Adrenal gland (tissue), 5 donors: ENCODE measurements at regions not wholly inside any gene's neighbourhood (a gene's known extent, or its start where the extent isn't known, plus 50 kb on each side); places are given as distances from the start of the nearest gene placed in this dataset.

Experiments
- CTCF ChIP-seq, 6 experiments: fragments of 450-650 bp in 4 of 6; fragments of 200-600 bp in 2 of 6; sonication (generic) in 1 of 6; IDR thresholded peaks; 1 replicate in 5 of 6; 2 replicates in 1 of 6; pipeline versions ENCODE4 v1.5.1 to v1.8.0; 2016 to 2021; ENCODE audit warnings: antibody characterized with exemption in 6 of 6, mild to moderate bottlenecking in 2 of 6, moderate library complexity in 1 of 6
- POLR2A ChIP-seq, 2 donors: fragments of 450-650 bp; IDR thresholded peaks; one replicate each; pipeline ENCODE4 v1.6.1; 2017; ENCODE audit warnings: antibody characterized with exemption in 2 of 2, mild to moderate bottlenecking in 2 of 2, moderate library complexity in 1 of 2
- donor health status: DM: no; HTN: no; CAD: no.

- TF ChIP-seq CTCF (IDR thresholded peaks at IDR 0.05), result no peak
- no peak for TF ChIP-seq POLR2A (IDR thresholded peaks at IDR 0.05)
Measured at GRCh38 chr10:64617085-64617484, 1095.9 kb downstream of the REEP3 start.
